GM23338 (cell line): ENCODE measurements at regions not wholly inside any gene's neighbourhood (a gene's known extent, or its start where the extent isn't known, plus 50 kb on each side); places are given as distances from the start of the nearest gene placed in this dataset.

Experiments
- ATAC-seq: fragments of 200-7000 bp; cut with Tn5 transposase; 3 replicates; pipeline ENCODE4 v1.9.1; 2020
- DNase-seq: peaks from one replicate; pipeline ENCODE4 v3.0.0-alpha.2; 2015; ENCODE audit warnings: low spot score
- H2AFZ ChIP-seq: fragments of 200-600 bp; sonication (generic); 2 replicates; pipeline ENCODE4 v1.8.0; 2016; ENCODE audit warnings: antibody characterized with exemption, mild to moderate bottlenecking, moderate library complexity
- H3F3A ChIP-seq: fragments of 200-600 bp; sonication (generic); replicated peaks from 2 replicates; pipeline ENCODE4 v1.8.0; 2017; ENCODE audit warnings: antibody characterized with exemption, mixed run types, low read depth
- H3K27ac ChIP-seq: fragments of 200-600 bp; sonication (generic); 2 replicates; pipeline ENCODE4 v1.6.1; 2016; ENCODE audit warnings: low read depth
- H3K27me3 ChIP-seq: fragments of 200-600 bp; sonication (generic); 2 replicates; pipeline ENCODE4 v1.8.0; 2016; ENCODE audit warnings: mild to moderate bottlenecking, mixed run types, moderate library complexity; ENCODE audit not compliant: insufficient read depth
- H3K36me3 ChIP-seq: fragments of 200-600 bp; sonication (generic); 2 replicates; pipeline ENCODE4 v1.8.0; 2016; ENCODE audit warnings: mild to moderate bottlenecking; ENCODE audit not compliant: insufficient read depth
- H3K4me1 ChIP-seq: fragments of 200-600 bp; sonication (generic); 2 replicates; pipeline ENCODE4 v1.8.0; 2016; ENCODE audit warnings: mild to moderate bottlenecking, moderate library complexity; ENCODE audit not compliant: insufficient read depth
- H3K4me2 ChIP-seq: fragments of 200-600 bp; sonication (generic); 2 replicates; pipeline ENCODE4 v1.7.1; 2017; ENCODE audit warnings: mixed run types
- H3K4me3 ChIP-seq: fragments of 200-600 bp; sonication (generic); 2 replicates; pipeline ENCODE4 v1.6.1; 2016; ENCODE audit warnings: mixed run types
- H3K79me2 ChIP-seq: fragments of 200-600 bp; sonication (generic); replicated peaks from 2 replicates; pipeline ENCODE4 v1.8.0; 2017; ENCODE audit warnings: mild to moderate bottlenecking; ENCODE audit not compliant: insufficient read depth
- H3K9me2 ChIP-seq: fragments of 200-600 bp; sonication (generic); 2 replicates; pipeline ENCODE4 v1.8.0; 2017; ENCODE audit not compliant: insufficient read depth
- H4K20me1 ChIP-seq: fragments of 200-600 bp; sonication (generic); replicated peaks from 2 replicates; pipeline ENCODE4 v1.8.0; 2017; ENCODE audit warnings: mild to moderate bottlenecking; ENCODE audit not compliant: insufficient read depth
- H3K27ac Mint-ChIP-seq: 2 replicates; pipeline ENCODE4 v1.8.0; 2020; ENCODE audit warnings: inconsistent platforms, mild to moderate bottlenecking, moderate library complexity, mixed read lengths
- H3K27me3 Mint-ChIP-seq: 3 replicates; pipeline ENCODE4 v1.8.0; 2022; ENCODE audit warnings: low read depth, mild to moderate bottlenecking, moderate library complexity, mixed read lengths, inconsistent platforms; ENCODE audit not compliant: insufficient read depth, poor library complexity
- H3K36me3 Mint-ChIP-seq: 3 replicates; pipeline ENCODE4 v1.8.0; 2021; ENCODE audit warnings: low read depth, mild to moderate bottlenecking, inconsistent platforms, moderate library complexity, mixed read lengths
- H3K4me1 Mint-ChIP-seq: 3 replicates; pipeline ENCODE4 v1.8.0; 2020; ENCODE audit warnings: mild to moderate bottlenecking, inconsistent platforms, mixed read lengths
- H3K4me3 Mint-ChIP-seq: 3 replicates; pipeline ENCODE4 v1.8.0; 2021; ENCODE audit warnings: moderate library complexity, mild to moderate bottlenecking, inconsistent platforms, mixed read lengths
- H3K9me3 Mint-ChIP-seq: 3 replicates; pipeline ENCODE4 v1.8.0; 2020; ENCODE audit warnings: moderate library complexity, mild to moderate bottlenecking, inconsistent platforms, mixed read lengths
- CTCF ChIP-seq, 2 experiments: fragments of 200-600 bp in 1 of 2; sonication (generic) in 1 of 2; conservative IDR thresholded peaks; 2 replicates each; pipeline versions ENCODE4 v1.5.1 to v1.6.1; 2016 to 2017; ENCODE audit warnings: antibody characterized with exemption in 2 of 2, low read depth in 2 of 2, mild to moderate bottlenecking in 2 of 2, moderate library complexity in 1 of 2
- EZH2 ChIP-seq: fragments of 200-600 bp; sonication (generic); IDR thresholded peaks from one replicate; pipeline ENCODE4 v1.8.0; 2017; ENCODE audit warnings: antibody characterized with exemption, mild to moderate bottlenecking, low read depth; ENCODE audit not compliant: unreplicated experiment
- EZH2phosphoT487 ChIP-seq: fragments of 200-600 bp; sonication (generic); IDR thresholded peaks from one replicate; pipeline ENCODE4 v1.8.1; 2018; ENCODE audit warnings: antibody characterized with exemption; ENCODE audit not compliant: unreplicated experiment
- JUNB ChIP-seq: IDR thresholded peaks from one replicate; pipeline ENCODE4 v1.6.1; 2016; ENCODE audit warnings: antibody characterized with exemption; ENCODE audit not compliant: unreplicated experiment
- NANOG ChIP-seq: IDR thresholded peaks from 2 replicates; pipeline ENCODE4 v1.6.1; 2016; ENCODE audit warnings: antibody characterized with exemption, borderline replicate concordance
- STAT1 ChIP-seq: IDR thresholded peaks from one replicate; pipeline ENCODE4 v1.6.1; 2016; ENCODE audit warnings: antibody characterized with exemption; ENCODE audit not compliant: unreplicated experiment
- ZNF114 ChIP-seq: fragments of 250-450 bp; sonication (Bioruptor Pico); IDR thresholded peaks from 2 replicates; pipeline ENCODE4 v1.5.0; 2020; ENCODE audit warnings: mild to moderate bottlenecking, moderate library complexity
- ZNF331 ChIP-seq: fragments of 250-450 bp; sonication (Bioruptor Pico); IDR thresholded peaks from 2 replicates; pipeline ENCODE4 v1.5.0; 2020; ENCODE audit warnings: low read depth, mild to moderate bottlenecking, moderate library complexity

- no peak for TF ChIP-seq CTCF (conservative IDR thresholded peaks at IDR 0.05; ENCODE audit: low read depth in 2 of 2)
- TF ChIP-seq ZNF331 (CRISPR knock-in tag) = no peak
- no peak for TF ChIP-seq STAT1
- TF ChIP-seq NANOG = no peak
- no peak for TF ChIP-seq ZNF114 (CRISPR knock-in tag)
- TF ChIP-seq EZH2 = no peak
- no peak for TF ChIP-seq EZH2phosphoT487
These were observed 54.0 kb upstream of the VGLL4 start (continued) for GRCh38 chr3:11697701-11698100.

DNA sequence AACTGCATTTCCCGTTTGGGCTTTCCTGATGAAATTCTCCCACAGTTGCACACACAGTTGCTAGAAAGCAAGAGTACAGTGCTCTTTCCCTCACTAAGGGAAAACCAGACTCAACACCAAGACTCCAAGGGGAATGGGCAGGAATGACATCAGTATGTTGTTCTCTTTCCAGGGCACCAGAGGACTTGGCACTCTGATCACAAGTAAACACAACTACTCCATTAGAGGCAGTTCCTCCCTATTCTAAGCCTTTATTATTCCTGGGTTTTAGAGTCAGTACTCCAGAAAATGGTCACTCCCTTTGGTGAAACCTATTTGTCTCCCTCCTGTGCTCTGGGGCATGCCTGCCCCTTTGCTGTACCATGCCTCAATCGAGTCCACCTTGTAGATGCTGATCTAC, 52.3 kb upstream of the VGLL4 start:
- peaks cover 12% of the 10 kb centered on the region for H3K4me1 Mint-ChIP-seq
- no peak overlapping the region for H3K27ac ChIP-seq
- H3K36me3 ChIP-seq = no peaks in the 10 kb centered on the region
- no peak overlapping the region for H3K4me3 Mint-ChIP-seq
- peaks cover 10% of the 10 kb centered on the region for H3K4me1 ChIP-seq
- peaks cover 5% of the 10 kb centered on the region for H3K27me3 Mint-ChIP-seq
- TF ChIP-seq JUNB = no peak
- TF ChIP-seq NANOG = no peak
- no peak overlapping the region for H3K27ac Mint-ChIP-seq
- no peak overlapping the region for H2AFZ ChIP-seq
- no peak overlapping the region for H3K4me2 ChIP-seq
- H3K9me2 ChIP-seq = no peaks in the 10 kb centered on the region
- no peaks in the 10 kb centered on the region for H3F3A ChIP-seq
- H4K20me1 ChIP-seq = no peaks in the 10 kb centered on the region; the same call in 1 of the 2 replicates
- H3K27me3 ChIP-seq = no peaks in the 10 kb centered on the region
- H3K9me3 Mint-ChIP-seq = no peaks in the 10 kb centered on the region
- H3K36me3 Mint-ChIP-seq = peaks cover 2% of the 10 kb centered on the region; the same call in 1 of the 3 replicates
- ATAC-seq (no peak), DNase-seq (no peak)
- H3K4me3 ChIP-seq = no peak overlapping the region
- no peaks in the 10 kb centered on the region for H3K79me2 ChIP-seq
